Stomach (tissue), 4 donors: ENCODE measurements at regions not wholly inside any gene's neighbourhood (a gene's known extent, or its start where the extent isn't known, plus 50 kb on each side); places are given as distances from the start of the nearest gene placed in this dataset.

ENCODE experiments used
- CTCF ChIP-seq, 7 experiments: fragments of 450-650 bp in 4 of 7; fragments of 200-600 bp in 3 of 7; sonication (generic) in 3 of 7; IDR thresholded peaks; one replicate each; pipeline ENCODE4 v1.5.1; 2016 to 2019; ENCODE audit warnings: antibody characterized with exemption in 7 of 7, control low read depth in 2 of 7, mild to moderate bottlenecking in 1 of 7
- EP300 ChIP-seq: sonication (generic); formaldehyde crosslinking; IDR thresholded peaks from one replicate; pipeline ENCODE4 v1.6.1; 2017; ENCODE audit warnings: antibody characterized with exemption

GRCh38 chr3:127472506-127472905 is 118.0 kb downstream of the TPRA1 start:
- TF ChIP-seq CTCF (IDR thresholded peaks at IDR 0.05) (no peak), EP300 (no peak)
